Karpas-422 (cell line): ENCODE measurements at regions not wholly inside any gene's neighbourhood (a gene's known extent, or its start where the extent isn't known, plus 50 kb on each side); places are given as distances from the start of the nearest gene placed in this dataset.
"Not testable (repeated sequence)": the region's sequence is repeated elsewhere in the genome, so short reads cannot be mapped to it uniquely, and the experiment has no call there.

ENCODE experiments used
- DNase-seq: peaks from one replicate; pipeline ENCODE4 v3.0.0-alpha.2; 2015
- H2AFZ ChIP-seq: fragments of 200-600 bp; sonication (generic); 2 replicates; pipeline ENCODE4 v1.6.1; 2014; ENCODE audit warnings: antibody characterized with exemption, low read length, mixed read lengths
- H3K27ac ChIP-seq: fragments of 200-600 bp; sonication (generic); 2 replicates; pipeline ENCODE4 v1.5.1; 2014; ENCODE audit warnings: mild to moderate bottlenecking, low read length, moderate library complexity
- H3K27me3 ChIP-seq: fragments of 200-600 bp; sonication (generic); 2 replicates; pipeline ENCODE4 v1.6.1; 2014; ENCODE audit warnings: low read length, mixed read lengths
- H3K36me3 ChIP-seq: fragments of 200-600 bp; sonication (generic); 2 replicates; pipeline ENCODE4 v1.6.1; 2014; ENCODE audit warnings: low read length, mixed read lengths; ENCODE audit not compliant: insufficient read depth
- H3K4me1 ChIP-seq: fragments of 200-600 bp; sonication (generic); 2 replicates; pipeline ENCODE4 v1.6.1; 2014; ENCODE audit warnings: mild to moderate bottlenecking, low read length, mixed read lengths
- H3K4me2 ChIP-seq: fragments of 200-600 bp; sonication (generic); 2 replicates; pipeline ENCODE4 v1.6.1; 2014; ENCODE audit warnings: low read length, low read depth, mild to moderate bottlenecking; ENCODE audit not compliant: poor library complexity, severe bottlenecking
- H3K4me3 ChIP-seq: fragments of 200-600 bp; sonication (generic); 2 replicates; pipeline ENCODE4 v1.5.1; 2014; ENCODE audit warnings: mild to moderate bottlenecking, antibody characterized with exemption, low read length, mixed read lengths
- H3K79me2 ChIP-seq: fragments of 200-600 bp; sonication (generic); 2 replicates; pipeline ENCODE4 v1.6.1; 2014; ENCODE audit warnings: mild to moderate bottlenecking, low read length, mixed read lengths
- H3K9ac ChIP-seq: fragments of 200-600 bp; sonication (generic); 2 replicates; pipeline ENCODE4 v1.6.0; 2014; ENCODE audit warnings: low read length
- H3K9me2 ChIP-seq: fragments of 200-600 bp; sonication (generic), shearing (Covaris generic); replicated peaks from 2 replicates; pipeline ENCODE4 v1.6.0; 2014; ENCODE audit warnings: mild to moderate bottlenecking, low read length, moderate library complexity; ENCODE audit not compliant: insufficient read depth
- H3K9me3 ChIP-seq: fragments of 300-700, 200-600 bp; sonication (generic); 2 replicates; pipeline ENCODE4 v1.6.1; 2014; ENCODE audit warnings: low read length, mixed read lengths
- H4K20me1 ChIP-seq: fragments of 200-600 bp; sonication (generic); 2 replicates; pipeline ENCODE4 v1.6.1; 2014; ENCODE audit warnings: mild to moderate bottlenecking, antibody characterized with exemption, low read length, low read depth; ENCODE audit not compliant: insufficient read depth

DNA sequence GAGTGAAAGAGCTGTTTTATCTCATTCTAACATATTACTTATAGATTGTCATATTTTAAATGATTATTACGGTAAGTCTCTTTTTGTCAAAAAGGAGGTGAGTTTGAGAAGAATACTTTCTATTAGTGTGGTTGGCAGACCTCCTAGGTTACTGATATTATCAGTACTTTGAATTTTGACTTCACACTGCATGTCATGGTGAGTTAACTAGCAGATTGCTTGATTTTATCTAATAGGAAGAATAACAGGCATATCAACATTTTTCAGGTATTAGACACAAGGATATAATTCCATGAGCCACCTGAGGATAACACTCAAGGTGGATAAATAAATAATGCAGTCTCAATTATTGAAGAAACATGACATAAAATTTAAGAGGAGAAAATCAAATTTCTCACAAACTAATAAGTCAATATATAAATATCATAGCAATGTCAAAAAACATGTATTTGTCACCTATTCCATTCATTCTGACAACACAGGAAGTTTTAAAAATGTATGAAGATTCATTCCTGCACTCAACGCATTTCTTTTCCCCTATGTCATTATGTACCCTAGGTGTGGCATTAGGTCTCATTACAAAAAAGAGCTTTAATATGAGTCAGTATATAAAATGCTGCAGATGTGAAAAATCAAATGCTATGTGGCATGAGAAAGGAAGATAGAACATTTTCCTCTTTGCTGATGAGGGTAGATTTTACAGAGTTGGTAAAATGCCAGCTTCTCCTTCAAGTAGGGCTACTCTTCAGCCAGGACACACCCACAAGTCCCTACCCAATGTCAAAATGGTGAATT, 1621.6 kb downstream of the REEP3 start:
- Histone ChIP-seq H3K9ac (no peak overlapping the region), H3K79me2 (no peaks in the 10 kb centered on the region), H3K9me2 (0 out of 2 replicates have a peak, but pooled peaks cover under 1% of the 10 kb centered on the region), H4K20me1 (no peaks in the 10 kb centered on the region), H3K27me3 (no peaks in the 10 kb centered on the region), H3K27ac (no peak overlapping the region), H3K36me3 (no peaks in the 10 kb centered on the region), H3K9me3 (no peaks in the 10 kb centered on the region), H3K4me2 (no peak overlapping the region), H3K4me1 (no peaks in the 10 kb centered on the region), H3K4me3 (no peak overlapping the region), H2AFZ (no peak overlapping the region)
- no peak for DNase-seq

GRCh38 chr10:65143723-65144122, 1622.5 kb downstream of the REEP3 start:
- Histone ChIP-seq H3K36me3 (no peaks in the 10 kb centered on the region), H3K9ac (no peak overlapping the region), H3K4me3 (no peak overlapping the region), H3K9me2 (0 out of 2 replicates have a peak, but pooled peaks cover 5% of the 10 kb centered on the region), H2AFZ (no peak overlapping the region), H4K20me1 (no peaks in the 10 kb centered on the region), H3K27ac (no peak overlapping the region), H3K27me3 (no peaks in the 10 kb centered on the region), H3K4me1 (no peaks in the 10 kb centered on the region), H3K79me2 (no peaks in the 10 kb centered on the region), H3K9me3 (no peaks in the 10 kb centered on the region), H3K4me2 (no peak overlapping the region)
- no peak for DNase-seq

GRCh38 chr10:65149878-65150277, 1628.7 kb downstream of the REEP3 start:
- Histone ChIP-seq H3K27me3 (no peaks in the 10 kb centered on the region), H3K4me1 (no peaks in the 10 kb centered on the region), H3K36me3 (no peaks in the 10 kb centered on the region), H3K9ac (no peak overlapping the region), H3K4me3 (no peak overlapping the region), H2AFZ (0 out of 2 replicates have a peak overlapping the region, but pooled peaks have one; percentile 3), H3K79me2 (no peaks in the 10 kb centered on the region), H3K9me2 (0 out of 2 replicates have a peak, but pooled peaks cover 5% of the 10 kb centered on the region), H3K9me3 (no peaks in the 10 kb centered on the region), H3K4me2 (no peak overlapping the region), H4K20me1 (no peaks in the 10 kb centered on the region), H3K27ac (no peak overlapping the region)
- DNase-seq, result no peak

GRCh38 chr10:65166272-65166671, 1645.1 kb downstream of the REEP3 start:
- Histone ChIP-seq H3K4me1 (peaks cover 15% of the 10 kb centered on the region), H4K20me1 (no peaks in the 10 kb centered on the region), H3K9me2 (no peaks in the 10 kb centered on the region), H2AFZ (no peak overlapping the region), H3K4me3 (no peak overlapping the region), H3K79me2 (no peaks in the 10 kb centered on the region), H3K9ac (no peak overlapping the region), H3K9me3 (no peaks in the 10 kb centered on the region), H3K27ac (no peak overlapping the region), H3K4me2 (no peak overlapping the region), H3K27me3 (no peaks in the 10 kb centered on the region), H3K36me3 (no peaks in the 10 kb centered on the region)
- DNase-seq, result no peak

- Histone ChIP-seq H3K27ac (no peak overlapping the region), H3K27me3 (no peaks in the 10 kb centered on the region), H3K9ac (no peak overlapping the region), H3K9me3 (no peaks in the 10 kb centered on the region), H3K4me3 (no peak overlapping the region), H3K79me2 (no peaks in the 10 kb centered on the region), H3K4me1 (peaks cover 15% of the 10 kb centered on the region), H3K36me3 (no peaks in the 10 kb centered on the region), H2AFZ (no peak overlapping the region), H3K4me2 (no peak overlapping the region), H4K20me1 (no peaks in the 10 kb centered on the region), H3K9me2 (no peaks in the 10 kb centered on the region)
- no peak for DNase-seq
Observed at GRCh38 chr10:65172249-65172648, 1651.0 kb downstream of the REEP3 start.

- DNase-seq, result no peak
- Histone ChIP-seq H3K27me3 (no peaks in the 10 kb centered on the region), H3K9me2 (no peaks in the 10 kb centered on the region), H3K9me3 (no peaks in the 10 kb centered on the region), H3K4me3 (no peak overlapping the region), H3K9ac (no peak overlapping the region), H3K4me1 (no peaks in the 10 kb centered on the region), H3K27ac (no peak overlapping the region), H4K20me1 (no peaks in the 10 kb centered on the region), H3K79me2 (no peaks in the 10 kb centered on the region), H2AFZ (no peak overlapping the region), H3K36me3 (no peaks in the 10 kb centered on the region), H3K4me2 (no peak overlapping the region)
Observed at GRCh38 chr10:65176994-65177393, 1655.8 kb downstream of the REEP3 start.

DNA sequence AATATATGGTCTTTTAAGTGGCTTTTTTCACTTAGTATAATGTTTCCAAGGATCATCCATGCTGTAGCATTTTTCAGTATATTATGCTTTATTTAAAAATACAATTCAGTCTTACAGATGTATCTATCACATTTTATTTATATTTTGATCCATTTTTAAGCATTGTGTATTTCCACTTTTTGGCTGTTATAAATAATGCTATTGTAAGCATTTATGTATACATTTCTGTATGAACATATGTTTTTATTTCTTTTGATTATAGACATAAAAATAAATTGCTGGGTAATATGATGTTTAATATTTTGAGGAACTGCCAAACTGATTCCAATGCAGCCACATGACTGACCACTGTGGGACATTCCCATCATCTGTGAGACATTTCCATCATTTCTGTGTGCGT, 1662.0 kb downstream of the REEP3 start:
- Histone ChIP-seq H3K27ac (no peak overlapping the region), H3K9ac (no peak overlapping the region), H3K27me3 (no peaks in the 10 kb centered on the region)

DNA sequence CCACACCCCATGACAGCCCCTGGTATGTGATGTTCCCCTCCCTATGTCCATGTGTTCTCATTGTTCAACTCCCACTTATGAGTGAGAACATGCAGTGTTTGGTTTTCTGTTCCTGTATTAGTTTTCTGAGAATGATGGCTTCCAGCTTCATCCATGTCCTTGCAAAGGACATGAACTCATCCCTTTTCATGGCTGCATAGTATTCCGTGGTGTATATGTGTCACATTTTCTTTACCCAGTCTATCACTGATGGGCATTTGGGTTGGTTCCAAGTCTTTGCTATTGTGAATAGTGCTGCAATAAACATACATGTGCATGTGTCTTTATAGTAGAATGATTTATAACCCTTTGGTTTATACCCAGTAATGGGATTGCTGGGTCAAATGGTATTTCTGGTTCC, 1665.5 kb downstream of the REEP3 start:
- DNase-seq, H3K27ac ChIP-seq, H3K27me3 ChIP-seq, H2AFZ ChIP-seq, H3K9ac ChIP-seq, H3K9me3 ChIP-seq, H3K79me2 ChIP-seq, H4K20me1 ChIP-seq, H3K4me2 ChIP-seq, H3K36me3 ChIP-seq, H3K4me3 ChIP-seq, H3K4me1 ChIP-seq, H3K9me2 ChIP-seq: not testable (repeated sequence)

More for the DNA sequence above, 1662.0 kb downstream of the REEP3 start:
- H3K4me3 ChIP-seq, result no peak overlapping the region
- no peaks in the 10 kb centered on the region for H4K20me1 ChIP-seq
- no peaks in the 10 kb centered on the region for H3K4me1 ChIP-seq
- H3K9me2 ChIP-seq, result no peaks in the 10 kb centered on the region
- H3K9me3 ChIP-seq, result no peaks in the 10 kb centered on the region
- no peaks in the 10 kb centered on the region for H3K36me3 ChIP-seq
- no peak overlapping the region for H3K4me2 ChIP-seq
- no peak for DNase-seq
- H3K79me2 ChIP-seq, result no peaks in the 10 kb centered on the region
- no peak overlapping the region for H2AFZ ChIP-seq
